HCT116 (cell line): ENCODE measurements at regions not wholly inside any gene's neighbourhood (a gene's known extent, or its start where the extent isn't known, plus 50 kb on each side); places are given as distances from the start of the nearest gene placed in this dataset.

Experiments used
- ATAC-seq: fragments of 200-7000 bp; cut with Tn5 transposase; 2 replicates; pipeline ENCODE4 v1.9.1; 2020; ENCODE audit warnings: mild to moderate bottlenecking, moderate library complexity
- BruUV-seq: library from RNA; stranded (reverse); fragments of 400-500 nt; replicated peaks from 2 replicates; lab custom pipeline; 2021; lab: Mats Ljungman, UMichigan
- CTCF ChIA-PET: fragments of 300-600 bp; sonication (Branson Sonifier 250); formaldehyde crosslinking; loops from one replicate; lab custom pipeline; 2021; ENCODE audit warnings: antibody characterized with exemption; lab: Charles Lee
- POLR2A ChIA-PET: fragments of 300-600, 350-600 bp; sonication (Branson Sonifier 250); formaldehyde crosslinking; loops from one replicate; lab custom pipeline; 2021; ENCODE audit warnings: antibody characterized with exemption; lab: Charles Lee
- RAD21 ChIA-PET, 2 experiments: fragments of 300-600 bp; sonication (Branson Sonifier 250); formaldehyde crosslinking; loops; one replicate each; lab custom pipeline; 2023; ENCODE audit warnings: low total read pairs in 2 of 2; ENCODE audit not compliant: uncharacterized antibody in 2 of 2, unreplicated experiment in 2 of 2, low non-redundant PET in 1 of 2; lab: Charles Lee
- DNase-seq: peaks from one replicate; pipeline ENCODE4 v3.0.0-alpha.2; 2010; ENCODE audit warnings: low read depth, low spot score
- H2AFZ ChIP-seq: fragments of 200-600 bp; shearing (Covaris generic), sonication (generic); 2 replicates; pipeline ENCODE4 v1.6.1; 2017; ENCODE audit warnings: low read depth, mixed run types, mixed read lengths, antibody characterized with exemption, low read length; ENCODE audit not compliant: poor library complexity, severe bottlenecking
- H3K27ac ChIP-seq: 2 replicates; pipeline ENCODE4 v1.5.1; 2012; ENCODE audit warnings: low read depth, low read length
- H3K27me3 ChIP-seq: fragments of 200-600 bp; sonication (generic); 2 replicates; pipeline ENCODE4 v1.6.1; 2016; ENCODE audit warnings: mixed run types, low read length, mixed read lengths; ENCODE audit not compliant: insufficient read depth
- H3K36me3 ChIP-seq, 2 experiments: fragments of 200-500 bp in 1 of 2; fragments of 200-600 bp in 1 of 2; sonication (Bioruptor generic) in 1 of 2; sonication (generic) in 1 of 2; 2 replicates each; pipeline versions ENCODE4 v1.5.1 to v1.6.1; 2014 to 2016; ENCODE audit warnings: low read length in 2 of 2, inconsistent platforms in 1 of 2, mixed read lengths in 1 of 2, mixed run types in 1 of 2; ENCODE audit not compliant: insufficient read depth in 2 of 2, control insufficient read depth in 1 of 2
- H3K4me1 ChIP-seq, 2 experiments: fragments of 200-600 bp in 1 of 2; sonication (generic) in 1 of 2; 2 replicates each; pipeline versions ENCODE4 v1.5.1 to v1.6.1; 2012 to 2017; ENCODE audit warnings: low read length in 2 of 2, inconsistent platforms in 1 of 2, mild to moderate bottlenecking in 1 of 2, mixed read lengths in 1 of 2, mixed run types in 1 of 2, moderate library complexity in 1 of 2; ENCODE audit not compliant: insufficient read depth in 2 of 2, control insufficient read depth in 1 of 2
- H3K4me2 ChIP-seq: fragments of 200-600 bp; sonication (generic); 2 replicates; pipeline ENCODE4 v1.6.1; 2017; ENCODE audit warnings: mixed run types, low read length, mixed read lengths
- H3K4me3 ChIP-seq, 2 experiments: fragments of 200-600 bp in 1 of 2; sonication (generic) in 1 of 2; replicated peaks in 1 of 2; 2 replicates each; pipeline ENCODE4 v1.5.1; 2011 to 2016; ENCODE audit warnings: low read length in 2 of 2, control low read depth in 1 of 2, low read depth in 1 of 2, mild to moderate bottlenecking in 1 of 2, mixed read lengths in 1 of 2, mixed run types in 1 of 2
- H3K79me2 ChIP-seq: fragments of 200-600 bp; sonication (generic); 2 replicates; pipeline ENCODE4 v1.6.1; 2017; ENCODE audit warnings: mild to moderate bottlenecking, mixed run types, low read length, moderate library complexity, mixed read lengths; ENCODE audit not compliant: insufficient read depth
- H3K9ac ChIP-seq: fragments of 200-600 bp; sonication (generic); 2 replicates; pipeline ENCODE4 v1.6.1; 2016; ENCODE audit warnings: low read length, mixed read lengths
- H3K9me2 ChIP-seq: fragments of 200-600 bp; sonication (generic), shearing (Covaris generic); 2 replicates; pipeline ENCODE4 v1.6.1; 2017; ENCODE audit warnings: mixed run types, mild to moderate bottlenecking, moderate library complexity; ENCODE audit not compliant: insufficient read depth
- H3K9me3 ChIP-seq, 2 experiments: fragments of 200-500 bp in 1 of 2; fragments of 200-600 bp in 1 of 2; sonication (Bioruptor generic) in 1 of 2; sonication (generic) in 1 of 2; 2 replicates each; pipeline ENCODE4 v1.6.1; 2014 to 2017; ENCODE audit warnings: low read length in 2 of 2, mixed read lengths in 2 of 2, inconsistent platforms in 1 of 2, low read depth in 1 of 2, mild to moderate bottlenecking in 1 of 2, mixed run types in 1 of 2, moderate library complexity in 1 of 2; ENCODE audit not compliant: control insufficient read depth in 1 of 2, insufficient read depth in 1 of 2
- H4K20me1 ChIP-seq: fragments of 200-600 bp; sonication (generic), shearing (Covaris generic); 2 replicates; pipeline ENCODE4 v1.6.1; 2017; ENCODE audit warnings: mixed run types, mild to moderate bottlenecking, moderate library complexity; ENCODE audit not compliant: insufficient read depth
- ELF1 ChIP-seq: IDR thresholded peaks from 2 replicates; pipeline ENCODE4 v1.6.1; 2012; ENCODE audit warnings: low read depth, borderline replicate concordance
- EZH2 ChIP-seq: fragments of 200-600 bp; sonication (generic); IDR thresholded peaks from 2 replicates; pipeline ENCODE4 v1.6.1; 2017; ENCODE audit warnings: antibody characterized with exemption, mixed run types
- EZH2phosphoT487 ChIP-seq: fragments of 200-600 bp; IDR thresholded peaks from 2 replicates; pipeline ENCODE4 v1.6.1; 2018; ENCODE audit warnings: antibody characterized with exemption, borderline replicate concordance
- JUND ChIP-seq: IDR thresholded peaks from 2 replicates; pipeline ENCODE4 v1.6.1; 2012
- POLR2A ChIP-seq: IDR thresholded peaks from 2 replicates; pipeline ENCODE4 v1.7.0; 2011; ENCODE audit warnings: borderline replicate concordance; ENCODE audit not compliant: insufficient read depth, insufficient read length; ENCODE audit errors: extremely low read depth
- RAD21 ChIP-seq: IDR thresholded peaks from 2 replicates; pipeline ENCODE4 v1.6.1; 2012; ENCODE audit warnings: low read depth, mild to moderate bottlenecking
- SIN3A ChIP-seq: IDR thresholded peaks from 2 replicates; pipeline ENCODE4 v1.6.1; 2012; ENCODE audit warnings: low read depth
- SP1 ChIP-seq: IDR thresholded peaks from 2 replicates; pipeline ENCODE4 v1.6.1; 2012; ENCODE audit warnings: low read depth
- SRF ChIP-seq: IDR thresholded peaks from 2 replicates; pipeline ENCODE4 v1.6.1; 2012; ENCODE audit warnings: low read depth
- ZFX ChIP-seq: fragments of 450-650 bp; IDR thresholded peaks from 2 replicates; pipeline ENCODE4 v1.6.1; 2017
- ZNF274 ChIP-seq: fragments of 200-500 bp; sonication (Bioruptor generic); IDR thresholded peaks from 2 replicates; pipeline ENCODE4 v1.6.1; 2014; ENCODE audit warnings: mild to moderate bottlenecking, low read depth, low read length, inconsistent platforms
- intact Hi-C: fragments of 100-400 bp; cut with micrococcal nuclease; formaldehyde crosslinking; loops from 2 replicates; pipeline ENCODE4 v1.10.0; 2022
- TF ChIP-seq, protein P1 (sequence below): IDR thresholded peaks from 2 replicates; pipeline ENCODE4 v1.6.1; 2011; ENCODE audit warnings: mild to moderate bottlenecking, low read length, moderate library complexity; ENCODE audit not compliant: insufficient replicate concordance; ENCODE audit errors: extremely low read depth
- TF ChIP-seq, protein P2 (sequence below): IDR thresholded peaks from 2 replicates; pipeline ENCODE4 v1.6.1; 2012

DNA sequence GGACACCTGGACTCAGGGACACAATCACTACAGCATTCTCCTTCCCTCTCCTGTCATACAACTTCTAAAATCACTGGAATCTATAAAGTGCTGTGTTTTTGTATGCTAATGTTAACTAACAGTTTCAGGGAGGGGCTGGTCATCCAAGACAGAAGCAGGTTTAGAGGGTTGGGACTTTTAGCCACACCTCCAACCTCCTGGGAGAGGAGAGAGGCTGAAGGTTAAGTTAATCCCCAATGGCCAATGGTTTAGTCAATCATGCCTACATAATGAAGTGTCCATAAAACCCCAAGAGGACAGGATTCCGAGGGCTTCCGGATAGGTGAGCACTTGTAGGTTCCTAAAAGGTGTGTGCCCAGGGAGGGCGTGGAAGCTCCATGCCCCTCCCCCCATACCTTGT, 219.3 kb upstream of the CTNNB1 start (continued):
- TF ChIP-seq, protein P1, sequence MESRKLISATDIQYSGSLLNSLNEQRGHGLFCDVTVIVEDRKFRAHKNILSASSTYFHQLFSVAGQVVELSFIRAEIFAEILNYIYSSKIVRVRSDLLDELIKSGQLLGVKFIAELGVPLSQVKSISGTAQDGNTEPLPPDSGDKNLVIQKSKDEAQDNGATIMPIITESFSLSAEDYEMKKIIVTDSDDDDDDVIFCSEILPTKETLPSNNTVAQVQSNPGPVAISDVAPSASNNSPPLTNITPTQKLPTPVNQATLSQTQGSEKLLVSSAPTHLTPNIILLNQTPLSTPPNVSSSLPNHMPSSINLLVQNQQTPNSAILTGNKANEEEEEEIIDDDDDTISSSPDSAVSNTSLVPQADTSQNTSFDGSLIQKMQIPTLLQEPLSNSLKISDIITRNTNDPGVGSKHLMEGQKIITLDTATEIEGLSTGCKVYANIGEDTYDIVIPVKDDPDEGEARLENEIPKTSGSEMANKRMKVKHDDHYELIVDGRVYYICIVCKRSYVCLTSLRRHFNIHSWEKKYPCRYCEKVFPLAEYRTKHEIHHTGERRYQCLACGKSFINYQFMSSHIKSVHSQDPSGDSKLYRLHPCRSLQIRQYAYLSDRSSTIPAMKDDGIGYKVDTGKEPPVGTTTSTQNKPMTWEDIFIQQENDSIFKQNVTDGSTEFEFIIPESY = no peak
- TF ChIP-seq ELF1 = no peak
- TF ChIP-seq SRF = no peak
- TF ChIP-seq ZNF274 = no peak
- TF ChIP-seq, protein P2, sequence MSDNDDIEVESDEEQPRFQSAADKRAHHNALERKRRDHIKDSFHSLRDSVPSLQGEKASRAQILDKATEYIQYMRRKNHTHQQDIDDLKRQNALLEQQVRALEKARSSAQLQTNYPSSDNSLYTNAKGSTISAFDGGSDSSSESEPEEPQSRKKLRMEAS = no peak

DNA sequence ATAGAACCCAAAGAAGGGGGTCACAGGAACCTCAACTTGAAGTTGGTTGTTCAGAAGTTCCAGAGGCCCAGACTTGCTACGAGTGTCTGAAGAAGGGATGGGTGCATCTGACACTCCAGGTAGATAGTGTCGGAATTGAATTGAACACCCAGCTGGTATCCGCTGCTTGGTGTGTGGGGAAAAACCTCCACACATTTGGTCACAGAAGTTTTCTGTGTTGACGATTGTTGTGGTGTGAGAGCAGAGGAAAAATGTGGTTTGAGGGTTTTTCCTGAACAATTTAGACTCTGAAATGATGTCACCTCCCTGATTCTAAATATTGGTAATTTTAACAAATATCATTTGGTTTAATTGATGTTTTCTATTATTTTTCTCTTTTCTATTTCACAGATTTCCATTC, 218.8 kb upstream of the CTNNB1 start:
- TF ChIP-seq ZNF274 (no peak), EZH2phosphoT487 (no peak), RAD21 (no peak), SRF (no peak), ELF1 (no peak), EZH2 (no peak), JUND (no peak), ZFX (no peak), SP1 (no peak), SIN3A (no peak), POLR2A (no peak)
- no peak overlapping the region for H2AFZ ChIP-seq
- no peaks in the 10 kb centered on the region for H3K36me3 ChIP-seq
- ChIA-PET RAD21 (no interaction called here), POLR2A (no interaction called here), CTCF (no interaction called here)
- no peaks in the 10 kb centered on the region for H3K9me3 ChIP-seq
- H3K9ac ChIP-seq = no peak overlapping the region
- no peaks in the 10 kb centered on the region for H3K9me2 ChIP-seq
- BruUV-seq = no TSS peak
- H3K4me2 ChIP-seq = no peak overlapping the region
- no peaks in the 10 kb centered on the region for H4K20me1 ChIP-seq
- H3K4me3 ChIP-seq = no peak overlapping the region
- ATAC-seq (no peak), DNase-seq (no peak)
- H3K79me2 ChIP-seq = no peaks in the 10 kb centered on the region
- no peaks in the 10 kb centered on the region for H3K4me1 ChIP-seq
- H3K27ac ChIP-seq = no peak overlapping the region
- 0 out of 2 replicates have a peak, but pooled peaks cover 8% of the 10 kb centered on the region for H3K27me3 ChIP-seq
- intact Hi-C loops = no loop called here
